PFSK-1 (cell line): ENCODE measurements at regions not wholly inside any gene's neighbourhood (a gene's known extent, or its start where the extent isn't known, plus 50 kb on each side); places are given as distances from the start of the nearest gene placed in this dataset.

Source experiments
- POLR2AphosphoS5 ChIP-seq: IDR thresholded peaks from 2 replicates; pipeline ENCODE4 v1.6.1; 2012; ENCODE audit warnings: low read depth, mild to moderate bottlenecking, control low read depth, low read length, moderate library complexity
- TAF1 ChIP-seq: IDR thresholded peaks from 2 replicates; pipeline ENCODE4 v1.6.1; 2012; ENCODE audit warnings: low read length, control low read depth, borderline replicate concordance; ENCODE audit not compliant: insufficient read depth

GRCh38 chr14:44438936-44439335, 68.1 kb downstream of the FSCB start:
- no peak for TF ChIP-seq POLR2AphosphoS5
- no peak for TF ChIP-seq TAF1
